ENCODE measurements at regions not wholly inside any gene's neighbourhood (a gene's known extent, or its start where the extent isn't known, plus 50 kb on each side); places are given as distances from the start of the nearest gene placed in this dataset.

GRCh38 chr18:1578505-1578904 lies 673.8 kb downstream of the ADCYAP1 start:
- H3K27me3 Mint-ChIP-seq (ENCODE audit: low read depth) = peaks cover 3% of the 10 kb centered on the region
- H3K9me3 Mint-ChIP-seq = no peaks in the 10 kb centered on the region
- no peaks in the 10 kb centered on the region for H3K36me3 Mint-ChIP-seq (ENCODE audit: insufficient read depth)
- no peak overlapping the region for H3K4me3 Mint-ChIP-seq
- no peak for ATAC-seq
- DNase-seq = no peak
- no peaks in the 10 kb centered on the region for H3K4me1 Mint-ChIP-seq (ENCODE audit: low read depth)

DNA sequence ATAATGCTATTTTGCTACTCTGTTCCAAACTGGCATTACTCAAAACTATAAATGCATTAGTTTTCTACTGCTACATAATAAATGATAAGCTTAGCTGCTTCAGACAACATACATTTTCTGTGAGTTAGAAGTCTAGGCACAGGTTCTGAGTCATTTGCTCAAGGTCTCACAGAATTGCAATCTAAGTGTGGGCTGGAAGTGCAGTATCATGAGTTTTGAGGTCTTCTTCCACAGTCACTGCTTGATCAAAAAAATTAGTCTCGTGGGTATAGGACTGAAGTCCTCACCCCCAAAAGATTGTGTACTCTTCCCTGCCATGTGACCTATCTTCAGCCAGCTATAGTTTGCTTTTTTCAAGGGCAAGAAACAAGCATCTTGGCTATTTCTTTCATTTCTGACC lies 676.9 kb downstream of the ADCYAP1 start:
- Mint-ChIP-seq H3K27me3 (ENCODE audit: low read depth) (peaks cover 9% of the 10 kb centered on the region), H3K9me3 (no peaks in the 10 kb centered on the region), H3K4me3 (no peak overlapping the region), H3K4me1 (ENCODE audit: low read depth) (no peaks in the 10 kb centered on the region), H3K36me3 (ENCODE audit: insufficient read depth) (no peaks in the 10 kb centered on the region)
- DNase-seq = no peak
- no peak for ATAC-seq

DNA sequence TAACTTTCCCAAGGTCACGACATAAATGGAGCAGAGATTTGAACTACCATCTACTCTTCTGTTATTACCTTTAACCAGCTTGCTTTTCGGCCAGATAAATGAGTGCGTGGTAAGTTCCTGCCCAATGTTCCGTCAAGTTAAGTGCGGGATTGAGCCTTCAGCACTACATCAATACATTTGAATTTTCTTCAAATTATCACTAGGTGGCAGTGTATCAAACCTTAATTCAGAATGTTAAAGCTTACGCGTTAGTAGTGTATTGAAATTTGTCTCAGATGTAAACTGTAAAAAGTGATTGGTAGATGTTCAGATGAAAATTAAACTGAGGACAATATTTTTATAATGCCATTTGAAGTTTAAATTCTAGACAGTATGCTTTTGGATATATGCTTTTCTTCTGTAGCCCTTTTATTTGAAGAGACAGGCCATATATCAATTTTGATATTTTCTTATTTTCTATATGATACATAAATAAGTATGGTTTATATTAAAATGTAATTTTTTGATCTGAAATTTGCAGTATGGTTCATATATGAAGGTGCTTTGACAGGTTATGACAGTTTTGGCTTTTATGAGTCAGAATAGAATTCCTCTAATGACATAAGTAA lies 681.3 kb downstream of the ADCYAP1 start:
- Mint-ChIP-seq H3K36me3 (ENCODE audit: insufficient read depth) (no peaks in the 10 kb centered on the region), H3K4me1 (ENCODE audit: low read depth) (no peaks in the 10 kb centered on the region), H3K4me3 (no peak overlapping the region), H3K9me3 (no peaks in the 10 kb centered on the region), H3K27me3 (ENCODE audit: low read depth) (peaks cover 5% of the 10 kb centered on the region)
- no peak for ATAC-seq
- no peak for DNase-seq

DNA sequence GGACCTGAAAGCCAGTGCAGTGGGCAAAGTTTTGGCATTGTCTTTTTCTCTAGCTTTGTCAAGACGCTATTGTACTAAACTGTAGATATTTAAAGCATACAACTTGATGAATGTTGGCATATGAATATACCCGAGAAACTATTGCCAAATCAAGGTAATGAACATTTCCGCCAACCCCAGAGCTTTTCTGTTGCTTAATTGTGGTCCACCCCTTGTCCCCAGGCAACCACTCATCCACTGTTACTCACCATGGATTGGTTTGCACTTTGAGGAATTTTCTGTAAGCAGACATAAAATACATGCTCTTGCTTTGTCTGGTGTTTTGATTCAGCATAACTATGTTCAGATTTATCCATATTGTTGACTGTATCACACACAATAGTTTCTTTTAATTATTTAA lies 688.4 kb downstream of the ADCYAP1 start:
- no peak overlapping the region for H3K4me3 Mint-ChIP-seq
- ATAC-seq (no peak), DNase-seq (no peak)
- H3K27me3 Mint-ChIP-seq (ENCODE audit: low read depth) = no peaks in the 10 kb centered on the region
- no peaks in the 10 kb centered on the region for H3K4me1 Mint-ChIP-seq (ENCODE audit: low read depth)
- no peaks in the 10 kb centered on the region for H3K9me3 Mint-ChIP-seq
- H3K36me3 Mint-ChIP-seq (ENCODE audit: insufficient read depth) = no peaks in the 10 kb centered on the region

DNA sequence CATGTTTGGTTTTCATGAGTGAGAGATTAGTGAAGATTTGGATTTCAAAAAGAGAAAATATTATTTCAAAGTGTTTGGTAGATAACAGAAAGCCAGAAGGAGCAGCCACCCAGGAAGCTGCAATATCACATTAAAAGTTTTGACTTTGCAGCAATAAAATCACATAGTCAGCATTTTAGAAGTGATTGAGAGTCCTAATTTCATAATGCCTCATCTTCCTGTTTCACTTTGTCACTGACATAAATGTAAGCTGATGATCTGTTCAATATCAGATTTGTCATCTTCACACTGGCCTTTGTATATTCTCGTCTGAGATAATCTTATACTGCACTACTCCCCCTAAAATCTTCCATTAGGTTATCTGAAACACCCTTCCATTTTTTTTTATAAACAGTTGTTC lies 690.5 kb downstream of the ADCYAP1 start:
- ATAC-seq = no peak
- H3K27me3 Mint-ChIP-seq (ENCODE audit: low read depth) = no peaks in the 10 kb centered on the region
- no peak overlapping the region for H3K4me3 Mint-ChIP-seq
- no peaks in the 10 kb centered on the region for H3K36me3 Mint-ChIP-seq (ENCODE audit: insufficient read depth)
- H3K9me3 Mint-ChIP-seq = no peaks in the 10 kb centered on the region
- DNase-seq = no peak
- no peaks in the 10 kb centered on the region for H3K4me1 Mint-ChIP-seq (ENCODE audit: low read depth)

GRCh38 chr18:1599196-1599595 lies 694.5 kb downstream of the ADCYAP1 start:
- H3K4me3 Mint-ChIP-seq = no peak overlapping the region

DNA sequence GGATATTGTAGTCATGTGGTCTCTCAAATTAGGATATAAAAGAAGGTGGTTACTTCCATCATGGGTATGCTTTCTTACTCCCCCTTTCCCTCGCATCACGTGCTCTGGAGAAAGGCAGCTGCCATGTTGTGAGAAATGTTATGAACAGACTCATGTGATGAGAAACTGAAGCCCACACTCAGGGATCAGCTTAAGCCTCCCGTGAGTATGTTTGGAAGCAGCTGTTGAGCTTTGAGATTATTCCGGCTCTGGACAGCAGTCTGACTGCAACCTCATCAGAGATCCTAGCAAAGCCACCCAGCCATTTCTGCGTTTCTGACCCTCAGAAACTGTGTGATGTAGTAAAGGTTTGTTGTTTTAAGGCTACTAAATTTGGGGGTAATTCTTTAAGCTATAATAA lies 700.1 kb downstream of the ADCYAP1 start:
- Mint-ChIP-seq H3K9me3 (no peaks in the 10 kb centered on the region), H3K36me3 (ENCODE audit: insufficient read depth) (no peaks in the 10 kb centered on the region), H3K27me3 (ENCODE audit: low read depth) (no peaks in the 10 kb centered on the region), H3K4me3 (no peak overlapping the region), H3K4me1 (ENCODE audit: low read depth) (no peaks in the 10 kb centered on the region)
- ATAC-seq = no peak
- no peak for DNase-seq

More at GRCh38 chr18:1599196-1599595, 694.5 kb downstream of the ADCYAP1 start:
- no peaks in the 10 kb centered on the region for H3K27me3 Mint-ChIP-seq (ENCODE audit: low read depth)
- no peak for DNase-seq
- no peaks in the 10 kb centered on the region for H3K4me1 Mint-ChIP-seq (ENCODE audit: low read depth)
- H3K36me3 Mint-ChIP-seq (ENCODE audit: insufficient read depth) = no peaks in the 10 kb centered on the region
- no peaks in the 10 kb centered on the region for H3K9me3 Mint-ChIP-seq
- ATAC-seq = no peak

DNA sequence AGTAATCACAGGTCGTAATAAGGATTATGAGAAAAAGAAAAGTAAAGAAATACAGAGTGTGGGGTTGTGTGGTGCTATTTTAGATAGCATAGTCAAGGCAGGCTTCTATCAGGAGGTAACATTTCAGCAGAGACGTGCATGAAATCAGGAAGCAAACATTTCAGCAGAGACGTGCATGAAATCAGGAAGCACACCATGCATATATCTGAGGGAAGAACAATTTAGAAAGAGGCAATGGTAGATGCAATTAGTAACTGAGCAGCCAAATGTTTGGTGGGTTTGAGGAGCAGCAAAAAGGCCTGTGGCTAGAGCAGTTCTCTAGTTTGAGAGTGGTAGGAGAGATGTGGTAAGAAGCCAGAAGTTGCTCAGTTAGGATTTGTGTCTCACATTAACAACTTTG lies 713.7 kb downstream of the ADCYAP1 start:
- Mint-ChIP-seq H3K4me1 (ENCODE audit: low read depth) (no peaks in the 10 kb centered on the region), H3K36me3 (ENCODE audit: insufficient read depth) (no peaks in the 10 kb centered on the region), H3K9me3 (peaks cover 2% of the 10 kb centered on the region), H3K27me3 (ENCODE audit: low read depth) (no peaks in the 10 kb centered on the region), H3K4me3 (no peak overlapping the region)
- ATAC-seq = no peak
- no peak for DNase-seq

GRCh38 chr18:1619507-1619906 lies 714.8 kb downstream of the ADCYAP1 start:
- no peaks in the 10 kb centered on the region for H3K27me3 Mint-ChIP-seq (ENCODE audit: low read depth)
- H3K9me3 Mint-ChIP-seq = peaks cover 2% of the 10 kb centered on the region
- DNase-seq = no peak
- no peak for ATAC-seq
- H3K4me3 Mint-ChIP-seq = no peak overlapping the region
- no peaks in the 10 kb centered on the region for H3K4me1 Mint-ChIP-seq (ENCODE audit: low read depth)
- no peaks in the 10 kb centered on the region for H3K36me3 Mint-ChIP-seq (ENCODE audit: insufficient read depth)

GRCh38 chr18:1624612-1625011 lies 719.9 kb downstream of the ADCYAP1 start:
- DNase-seq = no peak
- ATAC-seq = no peak
- H3K9me3 Mint-ChIP-seq = peaks cover 2% of the 10 kb centered on the region
- no peaks in the 10 kb centered on the region for H3K36me3 Mint-ChIP-seq (ENCODE audit: insufficient read depth)
- H3K4me3 Mint-ChIP-seq = no peak overlapping the region
- H3K4me1 Mint-ChIP-seq (ENCODE audit: low read depth) = no peaks in the 10 kb centered on the region
- no peaks in the 10 kb centered on the region for H3K27me3 Mint-ChIP-seq (ENCODE audit: low read depth)

GRCh38 chr18:1627494-1627893 lies 722.8 kb downstream of the ADCYAP1 start:
- no peak overlapping the region for H3K4me3 Mint-ChIP-seq
- H3K9me3 Mint-ChIP-seq = peaks cover 4% of the 10 kb centered on the region
- DNase-seq (no peak), ATAC-seq (no peak)
- no peaks in the 10 kb centered on the region for H3K36me3 Mint-ChIP-seq (ENCODE audit: insufficient read depth)
- no peaks in the 10 kb centered on the region for H3K4me1 Mint-ChIP-seq (ENCODE audit: low read depth)
- H3K27me3 Mint-ChIP-seq (ENCODE audit: low read depth) = no peaks in the 10 kb centered on the region

- ATAC-seq = no peak
- no peak for DNase-seq
- no peaks in the 10 kb centered on the region for H3K9me3 Mint-ChIP-seq
- no peak overlapping the region for H3K4me3 Mint-ChIP-seq
- no peaks in the 10 kb centered on the region for H3K4me1 Mint-ChIP-seq (ENCODE audit: low read depth)
- no peaks in the 10 kb centered on the region for H3K27me3 Mint-ChIP-seq (ENCODE audit: low read depth)
- H3K36me3 Mint-ChIP-seq (ENCODE audit: insufficient read depth) = no peaks in the 10 kb centered on the region
Observed at GRCh38 chr18:1648712-1649111, 744.0 kb downstream of the ADCYAP1 start.

- ATAC-seq = no peak
- Mint-ChIP-seq H3K4me1 (ENCODE audit: low read depth) (no peaks in the 10 kb centered on the region), H3K4me3 (no peak overlapping the region), H3K9me3 (no peaks in the 10 kb centered on the region), H3K27me3 (ENCODE audit: low read depth) (no peaks in the 10 kb centered on the region), H3K36me3 (ENCODE audit: insufficient read depth) (no peaks in the 10 kb centered on the region)
- DNase-seq = no peak
Observed at GRCh38 chr18:1652018-1652417, 747.3 kb downstream of the ADCYAP1 start.

GRCh38 chr18:1653873-1654272 lies 749.2 kb downstream of the ADCYAP1 start:
- Mint-ChIP-seq H3K4me1 (ENCODE audit: low read depth) (no peaks in the 10 kb centered on the region), H3K27me3 (ENCODE audit: low read depth) (no peaks in the 10 kb centered on the region), H3K9me3 (no peaks in the 10 kb centered on the region), H3K36me3 (ENCODE audit: insufficient read depth) (no peaks in the 10 kb centered on the region), H3K4me3 (no peak overlapping the region)
- ATAC-seq (no peak), DNase-seq (no peak)

DNA sequence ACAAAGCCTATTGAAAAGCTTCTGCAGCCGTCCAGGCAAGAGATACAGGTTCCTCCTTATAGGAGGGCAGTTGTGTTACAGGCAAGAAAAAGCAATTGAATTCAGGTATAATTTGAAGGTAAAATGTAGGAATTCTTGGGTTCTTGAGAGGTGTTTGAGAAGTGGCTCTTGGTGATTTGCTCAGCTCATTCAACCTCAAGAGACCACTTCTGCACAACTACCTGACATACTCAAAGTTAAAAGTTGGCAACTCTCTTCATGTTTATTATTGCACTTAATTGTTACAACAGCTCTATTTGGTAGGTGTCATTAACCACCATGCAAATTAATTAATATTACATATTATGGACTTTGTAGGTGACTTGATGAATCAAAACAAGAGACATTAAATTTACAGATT lies 753.2 kb downstream of the ADCYAP1 start:
- no peak for ATAC-seq
- Mint-ChIP-seq H3K4me1 (ENCODE audit: low read depth) (no peaks in the 10 kb centered on the region), H3K36me3 (ENCODE audit: insufficient read depth) (no peaks in the 10 kb centered on the region), H3K4me3 (no peak overlapping the region), H3K9me3 (no peaks in the 10 kb centered on the region), H3K27me3 (ENCODE audit: low read depth) (no peaks in the 10 kb centered on the region)
- no peak for DNase-seq
